Upper lobe of left lung (tissue), 4 donors: ENCODE measurements at regions not wholly inside any gene's neighbourhood (a gene's known extent, or its start where the extent isn't known, plus 50 kb on each side); places are given as distances from the start of the nearest gene placed in this dataset.

Experiments used
- CTCF ChIP-seq, 6 experiments: fragments of 450-650 bp in 4 of 6; fragments of 200-600 bp in 2 of 6; sonication (generic) in 2 of 6; IDR thresholded peaks; one replicate each; pipeline ENCODE4 v1.5.1; 2016 to 2019; ENCODE audit warnings: antibody characterized with exemption in 6 of 6
- EP300 ChIP-seq, 4 donors: sonication (generic); formaldehyde crosslinking; IDR thresholded peaks; one replicate each; pipeline ENCODE4 v1.5.1; 2017; ENCODE audit warnings: antibody characterized with exemption in 4 of 4, control low read depth in 2 of 4
- POLR2A ChIP-seq, 4 donors: fragments of 450-650 bp; IDR thresholded peaks; one replicate each; pipeline ENCODE4 v1.5.1; 2016 to 2017; ENCODE audit warnings: antibody characterized with exemption in 4 of 4, mild to moderate bottlenecking in 2 of 4

GRCh38 chr11:23263466-23263865 lies 403.2 kb upstream of the CCDC179 start:
- TF ChIP-seq POLR2A (IDR thresholded peaks at IDR 0.05) (no peak), CTCF (IDR thresholded peaks at IDR 0.05) (no peak), EP300 (IDR thresholded peaks at IDR 0.05) (no peak)
